ENCODE measurements at regions not wholly inside any gene's neighbourhood (a gene's known extent, or its start where the extent isn't known, plus 50 kb on each side); places are given as distances from the start of the nearest gene placed in this dataset.

GRCh38 chr19:32219881-32220472 lies 125.4 kb upstream of the ZNF507 start:
- CTCF ChIA-PET = no interaction called here
- H3K4me3 Mint-ChIP-seq = no peak overlapping the region
- no peaks in the 10 kb centered on the region for H3K36me3 Mint-ChIP-seq (ENCODE audit: low read depth)

GRCh38 chr19:32220951-32221350 lies 124.5 kb upstream of the ZNF507 start:
- Mint-ChIP-seq H3K4me3 (no peak overlapping the region), H3K9me3 (no peaks in the 10 kb centered on the region), H3K27me3 (peaks cover 24% of the 10 kb centered on the region), H3K27ac (no peak overlapping the region), H3K36me3 (ENCODE audit: low read depth) (no peaks in the 10 kb centered on the region), H3K4me1 (peaks cover 6% of the 10 kb centered on the region)
- DNase-seq = no peak
- TF ChIP-seq CTCF (IDR thresholded peaks at IDR 0.05) = no peak
- ChIA-PET POLR2A (no interaction called here), CTCF (interaction anchor here (0.8 kb wide), 1 partner anchor 22 kb away, joined by 3 read pairs; no protein-coding TSS in a partner anchor)
- intact Hi-C loops (cut with micrococcal nuclease) = no loop called here
- ATAC-seq (ENCODE audit: low read depth) = no peak

More at GRCh38 chr19:32219881-32220472, 125.4 kb upstream of the ZNF507 start:
- Mint-ChIP-seq H3K4me1 (peaks cover 6% of the 10 kb centered on the region), H3K27me3 (peaks cover 20% of the 10 kb centered on the region), H3K9me3 (no peaks in the 10 kb centered on the region), H3K27ac (no peak overlapping the region)
- DNase-seq (no peak), ATAC-seq (ENCODE audit: low read depth) (no peak)
- POLR2A ChIA-PET = no interaction called here
- intact Hi-C loops (cut with micrococcal nuclease) = no loop called here
- TF ChIP-seq CTCF (IDR thresholded peaks at IDR 0.05) = no peak

- H3K36me3 Mint-ChIP-seq (ENCODE audit: low read depth) = no peaks in the 10 kb centered on the region
- ChIA-PET CTCF (interaction anchor here (2.2 kb wide), 1 partner anchor 1556 kb away, joined by 8 read pairs; no protein-coding TSS in a partner anchor), POLR2A (no interaction called here)
- peaks cover 23% of the 10 kb centered on the region for H3K27me3 Mint-ChIP-seq
- H3K4me3 Mint-ChIP-seq = no peak overlapping the region
- H3K4me1 Mint-ChIP-seq = peaks cover 6% of the 10 kb centered on the region
- TF ChIP-seq CTCF (IDR thresholded peaks at IDR 0.05) = no peak
- no peak overlapping the region for H3K27ac Mint-ChIP-seq
- no peak for ATAC-seq (ENCODE audit: low read depth)
- no peaks in the 10 kb centered on the region for H3K9me3 Mint-ChIP-seq
- intact Hi-C loops (cut with micrococcal nuclease) = no loop called here
- no peak for DNase-seq
Measured at GRCh38 chr19:32222556-32222955, 122.9 kb upstream of the ZNF507 start.

GRCh38 chr19:32223106-32223505 lies 122.3 kb upstream of the ZNF507 start:
- peaks cover 23% of the 10 kb centered on the region for H3K27me3 Mint-ChIP-seq
- no peak overlapping the region for H3K4me3 Mint-ChIP-seq
- DNase-seq = no peak
- no peaks in the 10 kb centered on the region for H3K36me3 Mint-ChIP-seq (ENCODE audit: low read depth)
- no peak for TF ChIP-seq CTCF (IDR thresholded peaks at IDR 0.05)
- ChIA-PET POLR2A (no interaction called here), CTCF (interaction anchor here (2.2 kb wide), 1 partner anchor 1557 kb away, joined by 8 read pairs; no protein-coding TSS in a partner anchor)
- intact Hi-C loops (cut with micrococcal nuclease) = no loop called here
- H3K4me1 Mint-ChIP-seq = peaks cover 6% of the 10 kb centered on the region
- ATAC-seq (ENCODE audit: low read depth) = no peak
- H3K27ac Mint-ChIP-seq = no peak overlapping the region
- no peaks in the 10 kb centered on the region for H3K9me3 Mint-ChIP-seq

- Mint-ChIP-seq H3K4me1 (peaks cover 6% of the 10 kb centered on the region), H3K9me3 (no peaks in the 10 kb centered on the region), H3K36me3 (ENCODE audit: low read depth) (no peaks in the 10 kb centered on the region), H3K27me3 (peaks cover 23% of the 10 kb centered on the region), H3K27ac (no peak overlapping the region), H3K4me3 (no peak overlapping the region)
- no peak for ATAC-seq (ENCODE audit: low read depth)
- ChIA-PET CTCF (interaction anchor here (0.9 to 2.2 kb wide), 5 partner anchors 13 to 1557 kb away, joined by 3 to 8 read pairs (median 4); no protein-coding TSS in a partner anchor), POLR2A (no interaction called here)
- intact Hi-C loops (cut with micrococcal nuclease) = loop anchor here (2.0 kb wide), 1 partner anchor 1555 kb away; no protein-coding TSS in a partner anchor
- no peak for DNase-seq
- TF ChIP-seq CTCF (IDR thresholded peaks at IDR 0.05) = no peak
Measured at GRCh38 chr19:32223595-32224370, 121.6 kb upstream of the ZNF507 start.
